ENCODE measurements at regions not wholly inside any gene's neighbourhood (a gene's known extent, or its start where the extent isn't known, plus 50 kb on each side); places are given as distances from the start of the nearest gene placed in this dataset.
"Not testable (repeated sequence)": the region's sequence is repeated elsewhere in the genome, so short reads cannot be mapped to it uniquely, and the experiment has no call there.

GRCh38 chr6:94163877-94164276 is 744.5 kb upstream of the EPHA7 start:
- no peak for DNase-seq (ENCODE audit: low read depth, low spot score)
- ChIA-PET CTCF (no interaction called here), POLR2A (no interaction called here)
- no peak for TF ChIP-seq CTCF (IDR thresholded peaks at IDR 0.05; ENCODE audit: insufficient read depth, low read length, missing control alignments)
- H3K4me3 ChIP-seq (ENCODE audit: low read depth, low read length): no peak overlapping the region

GRCh38 chr6:94150886-94151285 is 731.5 kb upstream of the EPHA7 start:
- no peak for TF ChIP-seq CTCF (IDR thresholded peaks at IDR 0.05; ENCODE audit: insufficient read depth, low read length, missing control alignments)
- CTCF ChIA-PET: no interaction called here
- H3K4me3 ChIP-seq (ENCODE audit: low read depth, low read length): no peak overlapping the region
- no peak for DNase-seq (ENCODE audit: low read depth, low spot score)
- POLR2A ChIA-PET: no interaction called here

- CTCF ChIA-PET: no interaction called here
Measured at GRCh38 chr6:94144807-94145206, 725.4 kb upstream of the EPHA7 start.

GRCh38 chr6:94137178-94137577 is 717.8 kb upstream of the EPHA7 start:
- CTCF ChIA-PET; H3K4me3 ChIP-seq (ENCODE audit: low read depth, low read length); POLR2A ChIA-PET; DNase-seq (ENCODE audit: low read depth, low spot score): not testable (repeated sequence)

More at GRCh38 chr6:94144807-94145206, 725.4 kb upstream of the EPHA7 start:
- POLR2A ChIA-PET: no interaction called here
- TF ChIP-seq CTCF (IDR thresholded peaks at IDR 0.05; ENCODE audit: insufficient read depth, low read length, missing control alignments): no peak
- H3K4me3 ChIP-seq (ENCODE audit: low read depth, low read length): no peak overlapping the region
- no peak for DNase-seq (ENCODE audit: low read depth, low spot score)

GRCh38 chr6:94133106-94133505 is 713.7 kb upstream of the EPHA7 start:
- H3K4me3 ChIP-seq (ENCODE audit: low read depth, low read length): no peak overlapping the region
- ChIA-PET CTCF (no interaction called here), POLR2A (no interaction called here)
- TF ChIP-seq CTCF (IDR thresholded peaks at IDR 0.05; ENCODE audit: insufficient read depth, low read length, missing control alignments): no peak
- no peak for DNase-seq (ENCODE audit: low read depth, low spot score)

GRCh38 chr6:94131271-94131670 is 711.9 kb upstream of the EPHA7 start:
- no peak for DNase-seq (ENCODE audit: low read depth, low spot score)
- POLR2A ChIA-PET: no interaction called here
- CTCF ChIA-PET: no interaction called here
- H3K4me3 ChIP-seq (ENCODE audit: low read depth, low read length): no peak overlapping the region
- TF ChIP-seq CTCF (IDR thresholded peaks at IDR 0.05; ENCODE audit: insufficient read depth, low read length, missing control alignments): no peak

- no peak for DNase-seq (ENCODE audit: low read depth, low spot score)
- ChIA-PET POLR2A (no interaction called here), CTCF (no interaction called here)
- no peak overlapping the region for H3K4me3 ChIP-seq (ENCODE audit: low read depth, low read length)
- TF ChIP-seq CTCF (IDR thresholded peaks at IDR 0.05; ENCODE audit: insufficient read depth, low read length, missing control alignments): no peak
Measured at GRCh38 chr6:94130478-94130877, 711.1 kb upstream of the EPHA7 start.
